Uterus (tissue), 2 donors: ENCODE measurements at regions not wholly inside any gene's neighbourhood (a gene's known extent, or its start where the extent isn't known, plus 50 kb on each side); places are given as distances from the start of the nearest gene placed in this dataset.

ENCODE experiments used
- CTCF ChIP-seq, 4 experiments: fragments of 200-600 bp in 2 of 4; fragments of 450-650 bp in 2 of 4; sonication (generic) in 2 of 4; IDR thresholded peaks; one replicate each; pipeline ENCODE4 v1.5.1; 2016 to 2019; ENCODE audit warnings: antibody characterized with exemption in 4 of 4, mild to moderate bottlenecking in 2 of 4, moderate library complexity in 1 of 4
- POLR2A ChIP-seq, 2 donors: fragments of 450-650 bp; IDR thresholded peaks; one replicate each; pipeline ENCODE4 v1.6.1; 2016; ENCODE audit warnings: antibody characterized with exemption in 2 of 2, mild to moderate bottlenecking in 1 of 2, moderate library complexity in 1 of 2

- TF ChIP-seq CTCF (IDR thresholded peaks at IDR 0.05) (no peak), POLR2A (IDR thresholded peaks at IDR 0.05) (no peak)
Measured at GRCh38 chr19:30911491-30911890, 437.7 kb downstream of the TSHZ3 start.
